ENCODE measurements at regions not wholly inside any gene's neighbourhood (a gene's known extent, or its start where the extent isn't known, plus 50 kb on each side); places are given as distances from the start of the nearest gene placed in this dataset.

GRCh38 chr1:203401199-203401877, 50.4 kb upstream of the FMOD start:
- TF ChIP-seq CTCF (IDR thresholded peaks at IDR 0.05; ENCODE audit: low read length, missing control alignments), result no peak
- no peak for DNase-seq (ENCODE audit: low read depth)
- H3K4me3 ChIP-seq (replicated peaks; ENCODE audit: low read depth, low read length), result no peak overlapping the region

DNA sequence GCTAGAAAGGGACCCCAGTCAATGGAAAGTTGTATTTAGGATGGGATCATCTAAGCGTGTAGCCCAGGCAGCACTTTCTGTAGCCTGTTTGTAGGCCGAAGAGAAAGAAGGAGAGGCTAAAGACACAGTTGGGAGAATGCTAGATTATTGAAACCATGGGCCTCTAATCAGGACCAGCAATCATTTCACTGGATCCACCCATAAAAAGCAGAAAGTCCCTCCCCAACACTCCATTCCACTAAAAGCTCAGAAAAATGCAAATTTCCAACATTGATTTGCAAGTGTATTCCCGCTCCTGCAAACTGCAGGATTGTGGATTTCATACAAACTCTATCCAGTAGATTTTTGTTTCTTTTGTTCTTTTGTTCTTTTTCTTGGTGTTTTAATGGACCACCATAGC, 51.2 kb upstream of the FMOD start:
- no peak for DNase-seq (ENCODE audit: low read depth)
- no peak overlapping the region for H3K4me3 ChIP-seq (replicated peaks; ENCODE audit: low read depth, low read length)
- TF ChIP-seq CTCF (IDR thresholded peaks at IDR 0.05; ENCODE audit: low read length, missing control alignments), result no peak

GRCh38 chr1:203402629-203403337, 51.9 kb upstream of the FMOD start:
- DNase-seq (ENCODE audit: low read depth), result peak; percentile 92
- no peak for TF ChIP-seq CTCF (IDR thresholded peaks at IDR 0.05; ENCODE audit: low read length, missing control alignments)
- no peak overlapping the region for H3K4me3 ChIP-seq (replicated peaks; ENCODE audit: low read depth, low read length)

DNA sequence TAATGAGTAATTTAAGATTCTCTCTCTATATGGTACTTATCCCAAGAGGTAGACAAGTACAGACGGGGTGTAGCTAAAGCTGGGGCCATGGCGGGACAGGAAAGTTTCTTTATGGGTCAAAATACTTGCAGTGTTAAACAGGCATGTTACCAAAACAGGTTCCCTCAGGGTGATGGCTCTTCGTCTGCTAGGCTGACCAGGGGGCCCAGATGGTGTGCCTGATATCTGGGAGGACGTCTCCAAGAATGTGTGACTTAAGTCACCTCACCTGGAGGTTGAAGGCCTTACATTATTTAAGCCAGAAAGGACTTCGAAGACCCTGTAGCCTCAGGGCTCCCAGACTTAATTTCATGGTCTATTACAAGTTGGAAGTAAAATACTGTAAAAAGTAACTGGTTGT, 52.7 kb upstream of the FMOD start:
- H3K4me3 ChIP-seq (replicated peaks; ENCODE audit: low read depth, low read length), result no peak overlapping the region
- no peak for TF ChIP-seq CTCF (IDR thresholded peaks at IDR 0.05; ENCODE audit: low read length, missing control alignments)
- no peak for DNase-seq (ENCODE audit: low read depth)

DNA sequence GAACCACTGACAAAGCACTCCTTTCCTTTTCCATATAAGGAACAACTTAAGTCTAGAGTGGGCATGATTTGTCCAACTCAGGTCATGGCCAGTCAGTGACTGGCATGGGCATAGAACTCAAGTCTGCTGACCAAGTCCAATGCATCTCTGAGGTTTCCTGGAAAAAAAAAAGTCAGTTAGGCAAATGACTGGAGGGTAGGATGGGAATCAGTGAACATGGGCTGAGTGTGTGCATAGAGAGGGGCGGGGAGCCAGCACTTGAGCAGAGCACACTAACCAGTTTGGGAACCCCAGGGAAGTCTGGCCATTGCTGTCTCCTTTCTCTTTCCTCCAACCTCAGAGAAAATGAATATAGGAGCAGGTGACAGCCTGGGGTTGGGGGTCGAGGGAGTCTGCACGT, 53.6 kb upstream of the FMOD start:
- no peak for DNase-seq (ENCODE audit: low read depth)

GRCh38 chr1:203405703-203406438, 54.9 kb upstream of the FMOD start:
- DNase-seq (ENCODE audit: low read depth), result no peak
- TF ChIP-seq CTCF (IDR thresholded peaks at IDR 0.05; ENCODE audit: low read length, missing control alignments), result no peak
- no peak overlapping the region for H3K4me3 ChIP-seq (replicated peaks; ENCODE audit: low read depth, low read length)

More for the DNA sequence above, 53.6 kb upstream of the FMOD start:
- H3K4me3 ChIP-seq (replicated peaks; ENCODE audit: low read depth, low read length), result no peak overlapping the region
- TF ChIP-seq CTCF (IDR thresholded peaks at IDR 0.05; ENCODE audit: low read length, missing control alignments), result no peak
